ENCODE measurements at regions not wholly inside any gene's neighbourhood (a gene's known extent, or its start where the extent isn't known, plus 50 kb on each side); places are given as distances from the start of the nearest gene placed in this dataset.

DNA sequence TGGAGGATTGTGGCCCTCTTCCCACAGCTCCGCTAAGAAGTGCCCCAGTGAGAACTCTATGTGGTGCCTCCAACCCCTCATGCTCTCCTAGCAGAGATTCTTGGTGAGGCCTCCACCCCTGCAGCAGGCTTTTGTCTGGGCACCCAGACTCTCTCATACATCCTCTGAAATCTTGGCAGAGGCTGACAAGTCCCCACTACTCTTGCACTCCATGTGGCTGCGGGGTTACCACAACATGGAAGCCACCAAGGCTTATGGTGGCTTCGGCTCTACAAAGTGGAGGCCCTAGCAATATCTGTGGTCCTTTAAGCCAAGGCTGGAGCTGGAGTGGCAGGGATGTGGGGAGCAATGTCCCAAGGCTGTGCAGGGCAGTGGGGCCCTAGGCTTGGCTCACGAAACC lies 255.2 kb downstream of the COX7B2 start:
- Histone ChIP-seq H3K27me3 (ENCODE audit: insufficient read depth, poor library complexity, severe bottlenecking) (no peaks in the 10 kb centered on the region), H3K36me3 (ENCODE audit: low read depth) (no peaks in the 10 kb centered on the region), H3K9me3 (ENCODE audit: severe bottlenecking) (no peaks in the 10 kb centered on the region), H3K27ac (ENCODE audit: poor library complexity, severe bottlenecking) (no peak overlapping the region), H3K4me1 (ENCODE audit: insufficient read depth, poor library complexity, severe bottlenecking) (no peaks in the 10 kb centered on the region), H3K4me3 (ENCODE audit: severe bottlenecking) (no peak overlapping the region)
- no peak for DNase-seq (ENCODE audit: low spot score)
- ATAC-seq (ENCODE audit: low read depth), result no peak
- no peak for TF ChIP-seq CTCF (IDR thresholded peaks at IDR 0.05; ENCODE audit: poor library complexity, severe bottlenecking)

DNA sequence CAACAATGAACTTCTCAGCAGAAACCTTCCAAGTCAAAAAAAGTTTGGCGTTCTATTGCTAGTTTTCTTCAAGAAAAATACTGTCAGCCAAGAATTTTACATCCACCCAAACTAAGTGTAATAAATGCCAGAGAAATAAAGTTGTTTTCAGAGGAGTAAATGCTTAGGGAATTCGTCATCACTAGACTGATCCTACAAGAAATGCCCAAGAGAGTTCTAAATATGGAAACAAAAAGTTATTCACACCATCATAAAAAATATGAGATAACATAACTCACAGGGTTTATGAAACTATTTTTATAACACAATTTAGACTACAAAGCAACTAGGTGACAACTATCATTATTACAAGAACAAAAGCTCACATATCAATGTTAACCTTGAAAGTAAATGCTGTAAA lies 259.5 kb upstream of the GABRA2 start:
- Histone ChIP-seq H3K4me1 (ENCODE audit: insufficient read depth, poor library complexity, severe bottlenecking) (no peaks in the 10 kb centered on the region), H3K9me3 (ENCODE audit: severe bottlenecking) (no peaks in the 10 kb centered on the region), H3K27ac (ENCODE audit: poor library complexity, severe bottlenecking) (no peak overlapping the region), H3K4me3 (ENCODE audit: severe bottlenecking) (no peak overlapping the region), H3K36me3 (ENCODE audit: low read depth) (no peaks in the 10 kb centered on the region), H3K27me3 (ENCODE audit: insufficient read depth, poor library complexity, severe bottlenecking) (no peaks in the 10 kb centered on the region)
- ATAC-seq (ENCODE audit: low read depth), result no peak
- TF ChIP-seq CTCF (IDR thresholded peaks at IDR 0.05; ENCODE audit: poor library complexity, severe bottlenecking), result no peak
- no peak for DNase-seq (ENCODE audit: low spot score)

DNA sequence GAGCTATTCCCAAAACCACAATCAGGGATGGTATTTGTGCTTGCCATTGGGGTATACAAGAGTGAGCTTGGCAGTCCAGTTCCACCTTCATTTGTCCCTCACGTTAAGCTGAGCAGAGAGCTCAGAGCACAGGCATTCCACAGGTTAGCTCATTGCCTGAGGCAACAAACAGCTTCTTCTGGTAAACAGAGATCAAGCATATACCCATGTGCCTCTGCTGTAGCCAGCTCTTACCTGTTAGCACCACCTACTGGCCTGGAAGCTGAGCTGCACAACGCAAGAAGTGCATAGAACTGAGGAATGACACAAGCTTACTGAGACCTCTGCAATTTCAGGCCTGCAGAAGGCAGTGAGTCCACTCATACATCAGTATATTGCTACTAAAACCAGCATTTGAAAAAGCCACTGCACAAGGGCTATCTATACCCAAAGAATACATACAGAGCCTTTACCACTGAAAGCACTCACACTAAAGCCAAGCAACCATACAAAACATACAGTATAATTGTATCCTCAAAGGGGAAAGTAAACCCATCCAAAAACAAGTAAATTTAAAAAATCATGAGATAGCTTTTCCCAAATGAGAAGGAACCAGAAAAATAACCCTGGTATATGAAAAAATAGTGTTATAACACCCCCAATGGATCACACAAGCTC lies 258.3 kb upstream of the GABRA2 start:
- Histone ChIP-seq H3K9me3 (ENCODE audit: severe bottlenecking) (no peaks in the 10 kb centered on the region), H3K4me1 (ENCODE audit: insufficient read depth, poor library complexity, severe bottlenecking) (no peaks in the 10 kb centered on the region), H3K27ac (ENCODE audit: poor library complexity, severe bottlenecking) (no peak overlapping the region), H3K4me3 (ENCODE audit: severe bottlenecking) (no peak overlapping the region), H3K36me3 (ENCODE audit: low read depth) (no peaks in the 10 kb centered on the region), H3K27me3 (ENCODE audit: insufficient read depth, poor library complexity, severe bottlenecking) (no peaks in the 10 kb centered on the region)
- TF ChIP-seq CTCF (IDR thresholded peaks at IDR 0.05; ENCODE audit: poor library complexity, severe bottlenecking), result peak; percentile 75
- ATAC-seq (ENCODE audit: low read depth) (peak; percentile 94), DNase-seq (ENCODE audit: low spot score) (no peak)

- no peak for DNase-seq (ENCODE audit: low spot score)
- Histone ChIP-seq H3K4me3 (ENCODE audit: severe bottlenecking) (no peak overlapping the region), H3K36me3 (ENCODE audit: low read depth) (no peaks in the 10 kb centered on the region), H3K27me3 (ENCODE audit: insufficient read depth, poor library complexity, severe bottlenecking) (no peaks in the 10 kb centered on the region), H3K9me3 (ENCODE audit: severe bottlenecking) (no peaks in the 10 kb centered on the region), H3K27ac (ENCODE audit: poor library complexity, severe bottlenecking) (no peak overlapping the region), H3K4me1 (ENCODE audit: insufficient read depth, poor library complexity, severe bottlenecking) (no peaks in the 10 kb centered on the region)
- no peak for ATAC-seq (ENCODE audit: low read depth)
- no peak for TF ChIP-seq CTCF (IDR thresholded peaks at IDR 0.05; ENCODE audit: poor library complexity, severe bottlenecking)
These were observed 255.2 kb upstream of the GABRA2 start for GRCh38 chr4:46645126-46645525.
